ENCODE measurements at regions not wholly inside any gene's neighbourhood (a gene's known extent, or its start where the extent isn't known, plus 50 kb on each side); places are given as distances from the start of the nearest gene placed in this dataset.

DNA sequence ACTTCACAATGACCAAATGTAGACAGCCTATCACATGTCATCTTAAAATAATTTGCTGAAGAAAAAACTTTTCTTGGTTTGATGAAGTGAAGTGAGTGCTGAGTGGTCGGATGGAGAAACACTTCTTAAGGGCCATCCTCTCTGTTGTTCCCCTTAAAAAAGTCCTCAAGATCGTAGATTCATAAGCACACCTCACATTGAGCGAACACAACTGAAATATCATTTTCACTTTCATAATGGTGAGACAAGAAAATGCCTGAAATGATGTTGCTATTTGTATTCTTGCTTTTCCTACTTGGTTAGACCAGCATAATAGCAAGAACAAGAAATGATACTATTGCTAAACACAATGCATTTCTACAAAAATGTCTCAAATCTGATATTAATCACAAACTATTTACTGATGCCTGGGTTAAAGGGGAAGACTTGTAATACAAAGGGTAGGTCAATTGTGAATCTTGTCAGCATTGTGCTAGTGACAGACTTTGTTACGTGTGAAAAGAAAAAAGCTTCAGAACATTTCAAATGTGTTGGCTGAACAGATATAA, 305.6 kb upstream of the NR3C2 start:
- Histone ChIP-seq H4K20me1 (ENCODE audit: control insufficient read depth, insufficient read depth, low read length, poor library complexity, severe bottlenecking) (no peaks in the 10 kb centered on the region), H3K36me3 (replicated peaks in 1 of 2; ENCODE audit: control extremely low read depth in 1 of 2, control insufficient read depth in 1 of 2, extremely low read depth in 1 of 2, insufficient read depth in 2 of 2, low read length in 1 of 2) (no peaks in the 10 kb centered on the region), H3K79me2 (ENCODE audit: control insufficient read depth, insufficient read depth, low read length) (no peaks in the 10 kb centered on the region), H3K27ac (ENCODE audit: low read length in 2 of 2) (no peak overlapping the region), H3K27me3 (replicated peaks in 1 of 4; ENCODE audit: control extremely low read depth in 1 of 4, control insufficient read depth in 3 of 4, insufficient read depth in 4 of 4, low read length in 3 of 4) (no peaks in the 10 kb centered on the region), H3K9ac (ENCODE audit: low read length) (no peak overlapping the region), H3K4me3 (ENCODE audit: control extremely low read depth in 1 of 5, extremely low read depth in 1 of 5, insufficient read depth in 1 of 5, low read depth in 2 of 5, low read length in 4 of 5) (no peak overlapping the region), H3K9me3 (ENCODE audit: control extremely low read depth in 1 of 3, control insufficient read depth in 2 of 3, insufficient read depth in 1 of 3, low read length in 2 of 3) (peaks cover 0 to 3% (median 0%) of the 10 kb centered on the region in 3 donors), H3K4me2 (replicated peaks; ENCODE audit: low read depth, low read length, poor library complexity, severe bottlenecking) (no peak overlapping the region), H2AFZ (ENCODE audit: insufficient read depth, low read depth, low read length, poor library complexity, severe bottlenecking) (no peak overlapping the region), H3K4me1 (ENCODE audit: control insufficient read depth in 2 of 2, insufficient read depth in 2 of 2, low read length in 2 of 2) (no peaks in the 10 kb centered on the region)
- intact Hi-C loops (cut with micrococcal nuclease) = no loop called here
- ChIA-PET CTCF (no interaction called here), POLR2A (no interaction called here)
- Mint-ChIP-seq H3K4me1 (no peaks in the 10 kb centered on the region), H3K27ac (no peak overlapping the region), H3K4me3 (no peak overlapping the region), H3K27me3 (no peaks in the 10 kb centered on the region), H3K9me3 (ENCODE audit: insufficient read depth) (no peaks in the 10 kb centered on the region)
- no CpG with 5 or more reads among the region's 4 CpGs for WGBS (ENCODE audit: insufficient coverage)
- TF ChIP-seq CTCF (IDR thresholded peaks at IDR 0.05) = no peak
- TF ChIP-seq EZH2 (IDR thresholded peaks at IDR 0.05; ENCODE audit: borderline replicate concordance, insufficient read depth, low read depth, low read length, poor library complexity, severe bottlenecking) = no peak
- ATAC-seq (ENCODE audit: low read depth) (no peak), DNase-seq (no peak)

DNA sequence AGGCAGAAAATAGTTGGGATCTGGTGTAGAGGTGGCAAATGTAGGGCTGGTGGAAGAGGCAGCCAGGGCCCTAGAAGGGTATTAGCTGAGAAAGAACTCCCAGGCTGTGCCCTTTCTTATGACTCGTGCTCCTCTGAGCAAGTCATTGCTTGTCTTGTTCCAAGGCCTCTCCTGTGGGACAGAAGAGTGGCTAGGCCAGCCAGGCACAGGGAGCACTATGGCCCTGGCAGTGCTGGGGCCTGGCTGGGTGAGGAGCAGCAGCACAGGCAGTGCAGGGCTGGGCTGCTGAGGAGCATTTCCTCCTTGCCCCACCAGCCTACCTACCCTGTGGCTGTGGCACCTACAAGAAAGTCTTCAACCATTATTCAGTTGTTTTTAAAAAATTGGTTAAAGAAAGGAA, 298.5 kb upstream of the NR3C2 start:
- ChIA-PET CTCF (no interaction called here), POLR2A (no interaction called here)
- no peak overlapping the region for H3K4me3 Mint-ChIP-seq
- Histone ChIP-seq H2AFZ (ENCODE audit: insufficient read depth, low read depth, low read length, poor library complexity, severe bottlenecking) (no peak overlapping the region), H4K20me1 (ENCODE audit: control insufficient read depth, insufficient read depth, low read length, poor library complexity, severe bottlenecking) (no peaks in the 10 kb centered on the region), H3K27me3 (replicated peaks in 1 of 4; ENCODE audit: control extremely low read depth in 1 of 4, control insufficient read depth in 3 of 4, insufficient read depth in 4 of 4, low read length in 3 of 4) (no peaks in the 10 kb centered on the region), H3K4me2 (replicated peaks; ENCODE audit: low read depth, low read length, poor library complexity, severe bottlenecking) (no peak overlapping the region), H3K36me3 (replicated peaks in 1 of 2; ENCODE audit: control extremely low read depth in 1 of 2, control insufficient read depth in 1 of 2, extremely low read depth in 1 of 2, insufficient read depth in 2 of 2, low read length in 1 of 2) (no peaks in the 10 kb centered on the region), H3K9me3 (ENCODE audit: control extremely low read depth in 1 of 3, control insufficient read depth in 2 of 3, insufficient read depth in 1 of 3, low read length in 2 of 3) (peaks cover 0 to 4% (median 0%) of the 10 kb centered on the region in 3 donors), H3K4me1 (ENCODE audit: control insufficient read depth in 2 of 2, insufficient read depth in 2 of 2, low read length in 2 of 2) (no peaks in the 10 kb centered on the region), H3K4me3 (ENCODE audit: control extremely low read depth in 1 of 5, extremely low read depth in 1 of 5, insufficient read depth in 1 of 5, low read depth in 2 of 5, low read length in 4 of 5) (no peak overlapping the region), H3K27ac (ENCODE audit: low read length in 2 of 2) (no peak overlapping the region), H3K79me2 (ENCODE audit: control insufficient read depth, insufficient read depth, low read length) (no peaks in the 10 kb centered on the region), H3K9ac (ENCODE audit: low read length) (no peak overlapping the region)
- TF ChIP-seq EZH2 (IDR thresholded peaks at IDR 0.05; ENCODE audit: borderline replicate concordance, insufficient read depth, low read depth, low read length, poor library complexity, severe bottlenecking) (no peak), CTCF (IDR thresholded peaks at IDR 0.05) (no peak)
- no peaks in the 10 kb centered on the region for H3K9me3 Mint-ChIP-seq (ENCODE audit: insufficient read depth)
- H3K4me1 Mint-ChIP-seq = no peaks in the 10 kb centered on the region
- no peak for ATAC-seq (ENCODE audit: low read depth)
- no peak overlapping the region for H3K27ac Mint-ChIP-seq
- intact Hi-C loops (cut with micrococcal nuclease) = no loop called here
- no peaks in the 10 kb centered on the region for H3K27me3 Mint-ChIP-seq
- 33% methylated on average over 1 of the region's 1 CpG for WGBS (ENCODE audit: insufficient coverage)
- DNase-seq = no peak

Data from B cell (primary cell).